Smooth muscle cell (in vitro differentiated cells): ENCODE measurements at regions not wholly inside any gene's neighbourhood (a gene's known extent, or its start where the extent isn't known, plus 50 kb on each side); places are given as distances from the start of the nearest gene placed in this dataset.

Experiments used
- DNase-seq: peaks from one replicate; lab custom pipeline; 2025; ENCODE audit not compliant: unreplicated experiment; lab: John Stamatoyannopoulos, UW
- H2AFZ ChIP-seq: fragments of 200-600 bp; sonication (generic); 2 replicates; pipeline ENCODE4 v1.6.0; 2016; ENCODE audit warnings: antibody characterized with exemption, low read depth, mild to moderate bottlenecking
- H3F3A ChIP-seq: fragments of 200-600 bp; sonication (generic); 2 replicates; pipeline ENCODE4 v1.6.0; 2017; ENCODE audit warnings: antibody characterized with exemption, low read depth
- H3K27ac ChIP-seq: fragments of 200-600 bp; sonication (generic); 2 replicates; pipeline ENCODE4 v1.5.1; 2016; ENCODE audit warnings: low read depth, mild to moderate bottlenecking
- H3K27me3 ChIP-seq: fragments of 200-600 bp; sonication (generic); 2 replicates; pipeline ENCODE4 v1.6.1; 2016; ENCODE audit warnings: low read depth, mild to moderate bottlenecking
- H3K36me3 ChIP-seq: fragments of 200-600 bp; sonication (generic); 2 replicates; pipeline ENCODE4 v1.5.1; 2016; ENCODE audit warnings: low read depth
- H3K4me1 ChIP-seq: fragments of 200-600 bp; sonication (generic); 2 replicates; pipeline ENCODE4 v1.5.1; 2016; ENCODE audit warnings: low read depth
- H3K4me2 ChIP-seq: fragments of 200-600 bp; sonication (generic); 2 replicates; pipeline ENCODE4 v1.6.0; 2016; ENCODE audit warnings: mild to moderate bottlenecking
- H3K4me3 ChIP-seq: fragments of 200-600 bp; sonication (generic); 2 replicates; pipeline ENCODE4 v1.5.1; 2016; ENCODE audit warnings: mild to moderate bottlenecking
- H3K79me2 ChIP-seq: fragments of 200-600 bp; sonication (generic); 2 replicates; pipeline ENCODE4 v1.6.0; 2016; ENCODE audit warnings: low read depth, mild to moderate bottlenecking
- H3K9ac ChIP-seq: fragments of 200-600 bp; sonication (generic); 2 replicates; pipeline ENCODE4 v1.6.0; 2016; ENCODE audit warnings: low read depth
- H3K9me3 ChIP-seq: fragments of 200-600 bp; sonication (generic); replicated peaks from 2 replicates; pipeline ENCODE4 v1.5.1; 2016; ENCODE audit warnings: low read depth
- H4K20me1 ChIP-seq: fragments of 200-600 bp; sonication (generic); 2 replicates; pipeline ENCODE4 v1.6.0; 2016; ENCODE audit warnings: low read depth
- CTCF ChIP-seq: fragments of 200-600 bp; sonication (generic); IDR thresholded peaks from 2 replicates; pipeline ENCODE4 v1.5.1; 2017; ENCODE audit warnings: borderline replicate concordance, mild to moderate bottlenecking, antibody characterized with exemption; ENCODE audit not compliant: insufficient read depth, poor library complexity, severe bottlenecking
- WGBS: methylation state at CpG from one replicate; pipeline ENCODE4 v1.1.7; 2016; ENCODE audit warnings: low lambda C conversion rate; 5-methylcytosine and 5-hydroxymethylcytosine counted together

GRCh38 chr13:72540881-72541280 is 186.5 kb downstream of the MZT1 start:
- no peak for DNase-seq
- Histone ChIP-seq H4K20me1 (no peaks in the 10 kb centered on the region), H3F3A (no peaks in the 10 kb centered on the region), H3K9me3 (no peaks in the 10 kb centered on the region), H3K27me3 (no peaks in the 10 kb centered on the region), H3K36me3 (no peaks in the 10 kb centered on the region), H3K4me2 (no peak overlapping the region), H3K79me2 (no peaks in the 10 kb centered on the region), H3K4me1 (no peaks in the 10 kb centered on the region), H2AFZ (no peak overlapping the region), H3K9ac (no peak overlapping the region), H3K4me3 (no peak overlapping the region), H3K27ac (no peak overlapping the region)
- WGBS = 94% methylated on average over 4 of the region's 4 CpGs
- no peak for TF ChIP-seq CTCF

- no peaks in the 10 kb centered on the region for H3K27me3 ChIP-seq
- no peaks in the 10 kb centered on the region for H3K36me3 ChIP-seq
- H2AFZ ChIP-seq = no peak overlapping the region
- no peaks in the 10 kb centered on the region for H3K4me1 ChIP-seq
- H3K4me2 ChIP-seq = no peak overlapping the region
- no peaks in the 10 kb centered on the region for H4K20me1 ChIP-seq
- H3K9me3 ChIP-seq = no peaks in the 10 kb centered on the region
- 68% methylated on average over 1 of the region's 1 CpG for WGBS
- H3K79me2 ChIP-seq = no peaks in the 10 kb centered on the region
- H3K27ac ChIP-seq = no peak overlapping the region
- no peak overlapping the region for H3K9ac ChIP-seq
- no peaks in the 10 kb centered on the region for H3F3A ChIP-seq
- DNase-seq = no peak
- no peak for TF ChIP-seq CTCF
- no peak overlapping the region for H3K4me3 ChIP-seq
These were observed 187.5 kb downstream of the MZT1 start for GRCh38 chr13:72539925-72540324.

GRCh38 chr13:72537782-72538181 is 189.6 kb downstream of the MZT1 start:
- 97% methylated on average over 2 of the region's 2 CpGs for WGBS
- Histone ChIP-seq H3F3A (no peaks in the 10 kb centered on the region), H3K36me3 (no peaks in the 10 kb centered on the region), H3K4me1 (no peaks in the 10 kb centered on the region), H4K20me1 (no peaks in the 10 kb centered on the region), H3K27me3 (no peaks in the 10 kb centered on the region), H3K27ac (no peak overlapping the region), H3K9ac (no peak overlapping the region), H3K4me2 (peak overlapping the region; percentile 45), H3K9me3 (no peaks in the 10 kb centered on the region), H3K79me2 (no peaks in the 10 kb centered on the region), H3K4me3 (no peak overlapping the region), H2AFZ (peak overlapping the region; percentile 94)
- no peak for TF ChIP-seq CTCF
- DNase-seq = no peak

- WGBS = 46% methylated on average over 2 of the region's 2 CpGs
- no peak for DNase-seq
- H3K4me2 ChIP-seq = peak overlapping the region; percentile 45
These were observed 190.0 kb downstream of the MZT1 start for GRCh38 chr13:72537395-72537780.

More at GRCh38 chr13:72537395-72537780, 190.0 kb downstream of the MZT1 start:
- no peaks in the 10 kb centered on the region for H3K36me3 ChIP-seq
- no peak overlapping the region for H3K27ac ChIP-seq
- H4K20me1 ChIP-seq = no peaks in the 10 kb centered on the region
- no peak overlapping the region for H3K9ac ChIP-seq
- TF ChIP-seq CTCF = no peak
- H3K27me3 ChIP-seq = no peaks in the 10 kb centered on the region
- peak overlapping the region; percentile 32 for H3K4me3 ChIP-seq
- H3F3A ChIP-seq = no peaks in the 10 kb centered on the region
- no peaks in the 10 kb centered on the region for H3K79me2 ChIP-seq
- H3K9me3 ChIP-seq = no peaks in the 10 kb centered on the region
- no peaks in the 10 kb centered on the region for H3K4me1 ChIP-seq
- peak overlapping the region; percentile 94 for H2AFZ ChIP-seq
